Gastroesophageal sphincter (tissue), 4 donors: ENCODE measurements at regions not wholly inside any gene's neighbourhood (a gene's known extent, or its start where the extent isn't known, plus 50 kb on each side); places are given as distances from the start of the nearest gene placed in this dataset.

Source experiments
- ATAC-seq: fragments of 150-250 bp; one replicate; pipeline ENCODE4 v1.9.1; 2016; ENCODE audit warnings: mild to moderate bottlenecking, moderate library complexity
- H3K27ac ChIP-seq, 4 donors: fragments of 200-600 bp; sonication (generic) in 3 of 4; 1 replicate in 3 of 4; 2 replicates in 1 of 4; pipeline ENCODE4 v1.5.1; 2016 to 2019
- H3K27me3 ChIP-seq: fragments of 200-600 bp; sonication (generic); one replicate; pipeline ENCODE4 v1.5.1; 2019
- H3K36me3 ChIP-seq, 2 donors: fragments of 200-600 bp; sonication (generic); one replicate each; pipeline ENCODE4 v1.5.1; 2019; ENCODE audit warnings: control low read depth in 1 of 2
- H3K4me1 ChIP-seq, 3 donors: fragments of 200-600 bp; sonication (generic); 1 replicate in 2 of 3; 2 replicates in 1 of 3; pipeline ENCODE4 v1.5.1; 2016 to 2019; ENCODE audit warnings: control low read depth in 2 of 3
- H3K4me3 ChIP-seq, 2 donors: fragments of 200-600 bp; sonication (generic); one replicate each; pipeline ENCODE4 v1.5.1; 2019; ENCODE audit warnings: mild to moderate bottlenecking in 1 of 2, moderate library complexity in 1 of 2
- H3K9me3 ChIP-seq, 3 donors: fragments of 200-600 bp; sonication (generic); one replicate each; pipeline ENCODE4 v1.5.1; 2017 to 2019; ENCODE audit warnings: control low read depth in 2 of 3
- EP300 ChIP-seq: sonication (generic); formaldehyde crosslinking; IDR thresholded peaks from one replicate; pipeline ENCODE4 v1.6.1; 2017; ENCODE audit warnings: antibody characterized with exemption, mild to moderate bottlenecking
- POLR2A ChIP-seq, 2 donors: fragments of 450-650 bp; IDR thresholded peaks; one replicate each; pipeline ENCODE4 v1.6.1; 2017; ENCODE audit warnings: antibody characterized with exemption in 2 of 2, mild to moderate bottlenecking in 2 of 2, moderate library complexity in 1 of 2
- POLR2AphosphoS5 ChIP-seq: sonication (generic); formaldehyde crosslinking; IDR thresholded peaks from one replicate; pipeline ENCODE4 v1.6.1; 2017; ENCODE audit warnings: antibody characterized with exemption
- WGBS, 2 donors: methylation state at CpG; one replicate each; pipeline ENCODE4 v1.1.5; 2018; ENCODE audit warnings: low coverage in 1 of 2; 5-methylcytosine and 5-hydroxymethylcytosine counted together
- TF ChIP-seq, protein P1 (sequence below), 4 experiments: fragments of 200-600 bp in 2 of 4; fragments of 450-650 bp in 2 of 4; sonication (generic) in 1 of 4; IDR thresholded peaks; one replicate each; pipeline ENCODE4 v1.5.1; 2017 to 2019; ENCODE audit warnings: antibody characterized with exemption in 4 of 4, mild to moderate bottlenecking in 2 of 4, moderate library complexity in 2 of 4

- peaks cover 0 to 14% (median 0%) of the 10 kb centered on the region in 3 donors for H3K4me1 ChIP-seq
- no peaks in the 10 kb centered on the region for H3K36me3 ChIP-seq
- TF ChIP-seq POLR2A (IDR thresholded peaks at IDR 0.05) (no peak), POLR2AphosphoS5 (no peak), EP300 (no peak)
- TF ChIP-seq, protein P1, sequence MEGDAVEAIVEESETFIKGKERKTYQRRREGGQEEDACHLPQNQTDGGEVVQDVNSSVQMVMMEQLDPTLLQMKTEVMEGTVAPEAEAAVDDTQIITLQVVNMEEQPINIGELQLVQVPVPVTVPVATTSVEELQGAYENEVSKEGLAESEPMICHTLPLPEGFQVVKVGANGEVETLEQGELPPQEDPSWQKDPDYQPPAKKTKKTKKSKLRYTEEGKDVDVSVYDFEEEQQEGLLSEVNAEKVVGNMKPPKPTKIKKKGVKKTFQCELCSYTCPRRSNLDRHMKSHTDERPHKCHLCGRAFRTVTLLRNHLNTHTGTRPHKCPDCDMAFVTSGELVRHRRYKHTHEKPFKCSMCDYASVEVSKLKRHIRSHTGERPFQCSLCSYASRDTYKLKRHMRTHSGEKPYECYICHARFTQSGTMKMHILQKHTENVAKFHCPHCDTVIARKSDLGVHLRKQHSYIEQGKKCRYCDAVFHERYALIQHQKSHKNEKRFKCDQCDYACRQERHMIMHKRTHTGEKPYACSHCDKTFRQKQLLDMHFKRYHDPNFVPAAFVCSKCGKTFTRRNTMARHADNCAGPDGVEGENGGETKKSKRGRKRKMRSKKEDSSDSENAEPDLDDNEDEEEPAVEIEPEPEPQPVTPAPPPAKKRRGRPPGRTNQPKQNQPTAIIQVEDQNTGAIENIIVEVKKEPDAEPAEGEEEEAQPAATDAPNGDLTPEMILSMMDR (IDR thresholded peaks at IDR 0.05) = no peak
- no peak overlapping the region for H3K27ac ChIP-seq
- H3K4me3 ChIP-seq = no peak overlapping the region
- ATAC-seq = no peak
- H3K27me3 ChIP-seq = no peaks in the 10 kb centered on the region
- H3K9me3 ChIP-seq = no peaks in the 10 kb centered on the region
These were observed 156.8 kb downstream of the CEP120 start for GRCh38 chr5:123266365-123266764.

DNA sequence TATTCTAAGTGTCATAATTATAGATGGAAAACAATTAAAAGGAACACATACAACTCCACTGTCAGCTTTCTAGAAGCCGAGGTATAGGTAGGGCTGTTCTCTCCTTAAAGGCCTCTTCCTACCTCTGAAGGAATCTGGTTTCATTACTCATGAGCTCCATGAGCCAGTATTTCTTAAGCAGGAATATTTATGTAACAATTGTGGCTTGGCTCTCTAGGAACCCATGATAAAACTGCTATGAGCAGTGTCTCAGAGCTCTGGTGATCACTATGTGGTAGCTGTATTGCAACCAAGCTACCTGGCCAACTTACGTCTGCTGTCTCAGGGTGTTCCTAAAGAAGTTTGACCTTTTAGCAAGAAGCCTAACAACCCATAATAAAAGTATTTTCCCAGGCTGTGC is 157.7 kb downstream of the CEP120 start:
- no peak for ATAC-seq
- no peaks in the 10 kb centered on the region for H3K36me3 ChIP-seq
- peaks cover 0 to 14% (median 0%) of the 10 kb centered on the region in 3 donors for H3K4me1 ChIP-seq
- WGBS, 2 donors = 36 to 46% methylated on average over 2 of the region's 2 CpGs
- no peak overlapping the region for H3K4me3 ChIP-seq
- H3K27ac ChIP-seq = no peak overlapping the region
- H3K9me3 ChIP-seq = no peaks in the 10 kb centered on the region
- H3K27me3 ChIP-seq = no peaks in the 10 kb centered on the region
- TF ChIP-seq, protein P1 (IDR thresholded peaks at IDR 0.05) = no peak
- TF ChIP-seq EP300 (no peak), POLR2AphosphoS5 (no peak), POLR2A (IDR thresholded peaks at IDR 0.05) (no peak)

- no peak for TF ChIP-seq EP300
- TF ChIP-seq, protein P1 (IDR thresholded peaks at IDR 0.05) = no peak
- no peak for TF ChIP-seq POLR2A (IDR thresholded peaks at IDR 0.05)
- TF ChIP-seq POLR2AphosphoS5 = no peak
- Histone ChIP-seq H3K27ac (no peak overlapping the region), H3K9me3 (no peaks in the 10 kb centered on the region), H3K36me3 (no peaks in the 10 kb centered on the region), H3K27me3 (no peaks in the 10 kb centered on the region), H3K4me1 (peaks cover 0 to 14% (median 0%) of the 10 kb centered on the region in 3 donors), H3K4me3 (no peak overlapping the region)
- 35 to 36% methylated on average over 2 of the region's 2 CpGs for WGBS, 2 donors
- ATAC-seq = no peak
These were observed 158.8 kb downstream of the CEP120 start for GRCh38 chr5:123264394-123264793.

GRCh38 chr5:123263859-123264258 is 159.3 kb downstream of the CEP120 start:
- H3K9me3 ChIP-seq = no peaks in the 10 kb centered on the region
- no peak overlapping the region for H3K27ac ChIP-seq
- 82 to 92% methylated on average over 2 of the region's 2 CpGs for WGBS, 2 donors
- TF ChIP-seq EP300 = no peak
- TF ChIP-seq, protein P1 (IDR thresholded peaks at IDR 0.05) = no peak
- TF ChIP-seq POLR2A (IDR thresholded peaks at IDR 0.05) = no peak
- no peak for TF ChIP-seq POLR2AphosphoS5
- H3K4me3 ChIP-seq = no peak overlapping the region
- H3K4me1 ChIP-seq = peaks cover 0 to 14% (median 0%) of the 10 kb centered on the region in 3 donors
- no peaks in the 10 kb centered on the region for H3K27me3 ChIP-seq
- no peaks in the 10 kb centered on the region for H3K36me3 ChIP-seq
- ATAC-seq = no peak

DNA sequence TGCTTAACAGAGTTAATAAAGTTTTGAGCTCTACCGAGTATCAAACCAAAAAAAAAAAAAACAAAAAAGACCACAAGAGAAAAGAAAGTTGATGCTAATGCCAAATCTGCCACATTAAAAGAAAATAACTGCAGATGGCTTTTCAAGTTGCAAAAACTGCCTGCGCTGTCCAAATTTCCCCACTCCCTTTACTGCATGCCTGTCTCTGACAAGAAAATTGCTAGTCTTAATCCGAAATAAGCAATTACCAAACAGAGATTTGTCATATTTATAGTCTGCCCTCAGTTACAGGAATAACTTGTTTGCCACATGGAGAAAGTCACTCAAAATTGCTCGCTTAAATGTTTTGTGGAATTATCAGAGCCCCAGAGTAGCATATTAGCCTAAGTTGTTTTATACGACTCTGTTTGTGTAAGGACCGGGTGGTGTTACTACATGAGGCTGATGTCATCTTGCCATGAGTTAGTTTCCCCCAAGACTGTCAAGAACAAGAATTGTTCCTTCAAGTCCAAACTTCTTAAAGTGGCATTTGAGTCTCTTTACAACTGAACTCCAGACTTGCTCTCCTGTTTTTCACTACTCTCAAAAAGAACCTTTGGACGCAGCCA is 160.9 kb downstream of the CEP120 start:
- no peak overlapping the region for H3K27ac ChIP-seq
- H3K4me1 ChIP-seq = peaks cover 0 to 14% (median 0%) of the 10 kb centered on the region in 3 donors
- TF ChIP-seq POLR2AphosphoS5 = peak; percentile 31
- no peak for TF ChIP-seq POLR2A (IDR thresholded peaks at IDR 0.05)
- TF ChIP-seq, protein P1 (IDR thresholded peaks at IDR 0.05) = no peak
- H3K4me3 ChIP-seq = no peak overlapping the region
- ATAC-seq = no peak
- H3K9me3 ChIP-seq = peaks cover 0 to under 1% (median 0%) of the 10 kb centered on the region in 3 donors
- WGBS, 2 donors = 60 to 70% methylated on average over 5 to 7 of the region's 7 CpGs
- no peaks in the 10 kb centered on the region for H3K27me3 ChIP-seq
- no peaks in the 10 kb centered on the region for H3K36me3 ChIP-seq
